ENCODE measurements at regions not wholly inside any gene's neighbourhood (a gene's known extent, or its start where the extent isn't known, plus 50 kb on each side); places are given as distances from the start of the nearest gene placed in this dataset.

DNA sequence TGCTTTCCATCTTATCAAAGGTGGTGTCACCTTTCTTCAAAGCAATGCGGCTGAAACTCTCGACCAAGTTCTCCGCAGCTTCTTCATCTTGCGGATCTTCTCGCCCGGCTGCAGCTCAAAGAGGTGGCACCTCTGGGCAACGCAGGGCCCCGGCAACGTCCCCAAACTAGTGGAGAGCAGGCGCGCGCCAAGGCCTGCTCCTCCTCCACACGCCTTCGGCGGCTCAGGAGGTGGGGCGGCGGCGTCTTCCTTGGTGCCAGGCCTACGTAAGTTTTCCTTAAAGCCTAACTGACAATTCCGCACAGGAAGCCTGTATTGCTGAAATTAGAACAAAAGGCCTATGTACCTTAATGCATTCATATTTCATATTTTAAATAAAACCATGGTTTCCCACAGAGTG, 112.0 kb downstream of the TMX1 start:
- H3K79me1 ChIP-seq (ENCODE audit: low read depth, low read length), result no peaks in the 10 kb centered on the region
- no peak overlapping the region for H2BK15ac ChIP-seq (ENCODE audit: low read length)
- ChIA-PET CTCF (ENCODE audit: partially characterized antibody) (no interaction called here), POLR2A (ENCODE audit: partially characterized antibody) (no interaction called here)
- H4K8ac ChIP-seq (ENCODE audit: extremely low read depth, insufficient read depth, low read length), result no peak overlapping the region
- 93% methylated on average over 20 of the region's 20 CpGs; no CpG with 5 or more reads in 1 of the 2 experiments for WGBS, 2 experiments (ENCODE audit: extremely low coverage in 1 of 2, insufficient coverage in 1 of 2, insufficient read length in 1 of 2, insufficient replicate concordance in 2 of 2, low coverage in 1 of 2, low lambda C conversion rate in 2 of 2, missing lambda C conversion rate in 1 of 2)
- no peaks in the 10 kb centered on the region for H3K79me2 ChIP-seq (ENCODE audit: control insufficient read depth in 1 of 2, insufficient read depth in 2 of 2, low read length in 2 of 2)
- H2BK5ac ChIP-seq (ENCODE audit: low read depth, low read length), result no peak overlapping the region
- no peaks in the 10 kb centered on the region for H3K36me3 ChIP-seq (ENCODE audit: control insufficient read depth in 2 of 4, insufficient read depth in 4 of 4, low read length in 3 of 4)
- H4K20me1 ChIP-seq (replicated peaks in 1 of 2; ENCODE audit: control insufficient read depth in 1 of 2, insufficient read depth in 2 of 2, low read length in 2 of 2), result no peaks in the 10 kb centered on the region
- H2AFZ ChIP-seq (ENCODE audit: low read length), result no peak overlapping the region
- H3K9me3 ChIP-seq (ENCODE audit: insufficient read depth in 2 of 2, low read depth in 1 of 2, low read length in 1 of 2), result peaks cover 0 to 1% of the 10 kb centered on the region in 2 experiments; a peak in 1 of 4 replicates
- H2BK20ac ChIP-seq (ENCODE audit: low read length), result no peak overlapping the region
- no peak overlapping the region for H2AK5ac ChIP-seq (ENCODE audit: low read depth, low read length)
- H3K27ac ChIP-seq (ENCODE audit: low read depth, low read length), result no peak overlapping the region
- no peaks in the 10 kb centered on the region for H3K23me2 ChIP-seq (ENCODE audit: low read depth, low read length)
- H3K4ac ChIP-seq (replicated peaks; ENCODE audit: insufficient read length, low read depth, low read length), result no peak overlapping the region
- no peak overlapping the region for H3K56ac ChIP-seq (replicated peaks; ENCODE audit: insufficient read length, low read depth, low read length)
- no peak overlapping the region for H3K18ac ChIP-seq (ENCODE audit: extremely low read depth, low read length)
- no peak overlapping the region for H3K4me2 ChIP-seq (ENCODE audit: insufficient read depth in 1 of 2, low read depth in 2 of 2, low read length in 2 of 2)
- no peak overlapping the region for H3K14ac ChIP-seq (ENCODE audit: insufficient read length)
- H3K4me1 ChIP-seq (replicated peaks in 1 of 4; ENCODE audit: control insufficient read depth in 3 of 4, insufficient read depth in 4 of 4, low read length in 3 of 4), result no peaks in the 10 kb centered on the region
- DNase-seq (ENCODE audit: low read depth in 1 of 2, low spot score in 2 of 2) (no peak), FAIRE-seq (no peak)
- H2BK120ac ChIP-seq (replicated peaks; ENCODE audit: low read depth, low read length), result no peak overlapping the region
- no peak overlapping the region for H3K4me3 ChIP-seq (ENCODE audit: extremely low read depth in 1 of 4, insufficient read depth in 2 of 4, low read depth in 3 of 4, low read length in 4 of 4)
- no peak overlapping the region for H2BK12ac ChIP-seq (ENCODE audit: low read depth, low read length)
- no peak overlapping the region for H4K5ac ChIP-seq (ENCODE audit: insufficient read length, low read depth, low read length)
- no peak overlapping the region for H3K9ac ChIP-seq (replicated peaks in 1 of 4; ENCODE audit: extremely low read depth in 1 of 4, low read depth in 3 of 4, low read length in 3 of 4)
- no peaks in the 10 kb centered on the region for H3K27me3 ChIP-seq (replicated peaks in 1 of 4; ENCODE audit: control insufficient read depth in 3 of 4, extremely low read depth in 1 of 4, insufficient read depth in 3 of 4, low read length in 3 of 4)
- no peak overlapping the region for H4K91ac ChIP-seq (replicated peaks; ENCODE audit: insufficient read length, low read length)
- H3K23ac ChIP-seq (ENCODE audit: insufficient read length), result no peak overlapping the region
- TF ChIP-seq, protein P1, sequence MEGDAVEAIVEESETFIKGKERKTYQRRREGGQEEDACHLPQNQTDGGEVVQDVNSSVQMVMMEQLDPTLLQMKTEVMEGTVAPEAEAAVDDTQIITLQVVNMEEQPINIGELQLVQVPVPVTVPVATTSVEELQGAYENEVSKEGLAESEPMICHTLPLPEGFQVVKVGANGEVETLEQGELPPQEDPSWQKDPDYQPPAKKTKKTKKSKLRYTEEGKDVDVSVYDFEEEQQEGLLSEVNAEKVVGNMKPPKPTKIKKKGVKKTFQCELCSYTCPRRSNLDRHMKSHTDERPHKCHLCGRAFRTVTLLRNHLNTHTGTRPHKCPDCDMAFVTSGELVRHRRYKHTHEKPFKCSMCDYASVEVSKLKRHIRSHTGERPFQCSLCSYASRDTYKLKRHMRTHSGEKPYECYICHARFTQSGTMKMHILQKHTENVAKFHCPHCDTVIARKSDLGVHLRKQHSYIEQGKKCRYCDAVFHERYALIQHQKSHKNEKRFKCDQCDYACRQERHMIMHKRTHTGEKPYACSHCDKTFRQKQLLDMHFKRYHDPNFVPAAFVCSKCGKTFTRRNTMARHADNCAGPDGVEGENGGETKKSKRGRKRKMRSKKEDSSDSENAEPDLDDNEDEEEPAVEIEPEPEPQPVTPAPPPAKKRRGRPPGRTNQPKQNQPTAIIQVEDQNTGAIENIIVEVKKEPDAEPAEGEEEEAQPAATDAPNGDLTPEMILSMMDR (IDR thresholded peaks at IDR 0.05; ENCODE audit: control extremely low read depth in 1 of 3, insufficient read depth in 1 of 3, low read depth in 1 of 3, low read length in 3 of 3), result no peak
- TF ChIP-seq SIN3A (conservative IDR thresholded peaks at IDR 0.05 in 1 of 2, IDR thresholded peaks at IDR 0.05 in 1 of 2; ENCODE audit: low read depth in 1 of 2, low read length in 2 of 2) (no peak), RNF2 (IDR thresholded peaks at IDR 0.05; ENCODE audit: borderline replicate concordance, low read depth, low read length, missing control alignments, poor library complexity, severe bottlenecking) (no peak), HDAC2 (IDR thresholded peaks at IDR 0.05; ENCODE audit: borderline replicate concordance in 1 of 2, low read depth in 2 of 2, low read length in 2 of 2) (no peak), RAD21 (IDR thresholded peaks at IDR 0.05 in 1 of 2, conservative IDR thresholded peaks at IDR 0.05 in 1 of 2; ENCODE audit: low read depth in 2 of 2, low read length in 2 of 2) (no peak), ZNF274 (IDR thresholded peaks at IDR 0.05; ENCODE audit: borderline replicate concordance, extremely low read depth, low read length) (no peak), EP300 (IDR thresholded peaks at IDR 0.05; ENCODE audit: borderline replicate concordance in 1 of 2, low read depth in 2 of 2, low read length in 2 of 2) (no peak)
- TF ChIP-seq, protein P2, sequence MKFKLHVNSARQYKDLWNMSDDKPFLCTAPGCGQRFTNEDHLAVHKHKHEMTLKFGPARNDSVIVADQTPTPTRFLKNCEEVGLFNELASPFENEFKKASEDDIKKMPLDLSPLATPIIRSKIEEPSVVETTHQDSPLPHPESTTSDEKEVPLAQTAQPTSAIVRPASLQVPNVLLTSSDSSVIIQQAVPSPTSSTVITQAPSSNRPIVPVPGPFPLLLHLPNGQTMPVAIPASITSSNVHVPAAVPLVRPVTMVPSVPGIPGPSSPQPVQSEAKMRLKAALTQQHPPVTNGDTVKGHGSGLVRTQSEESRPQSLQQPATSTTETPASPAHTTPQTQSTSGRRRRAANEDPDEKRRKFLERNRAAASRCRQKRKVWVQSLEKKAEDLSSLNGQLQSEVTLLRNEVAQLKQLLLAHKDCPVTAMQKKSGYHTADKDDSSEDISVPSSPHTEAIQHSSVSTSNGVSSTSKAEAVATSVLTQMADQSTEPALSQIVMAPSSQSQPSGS (IDR thresholded peaks at IDR 0.05; ENCODE audit: low read length), result no peak

Measured in H1 (cell line).